Stimulated activated naive CD8-positive, alpha-beta T cell treated with anti-CD3 and anti-CD28 coated beads, Interleukin-15, Interleukin-2, amounts not matched to agents 100 ng/mL and 50 ng/mL, for 24 hours (primary cell): ENCODE measurements at regions not wholly inside any gene's neighbourhood (a gene's known extent, or its start where the extent isn't known, plus 50 kb on each side); places are given as distances from the start of the nearest gene placed in this dataset.

Experiments used
- H3K27ac Mint-ChIP-seq: one replicate; pipeline ENCODE4 v1.8.0; 2021; ENCODE audit warnings: mild to moderate bottlenecking, mixed read lengths
- H3K27me3 Mint-ChIP-seq: one replicate; pipeline ENCODE4 v1.8.0; 2021; ENCODE audit warnings: mixed read lengths
- H3K36me3 Mint-ChIP-seq: one replicate; pipeline ENCODE4 v1.8.0; 2021; ENCODE audit warnings: low read depth, mixed read lengths
- H3K4me1 Mint-ChIP-seq: one replicate; pipeline ENCODE4 v1.8.0; 2021; ENCODE audit warnings: low read depth, mixed read lengths
- H3K4me3 Mint-ChIP-seq: one replicate; pipeline ENCODE4 v1.8.0; 2021; ENCODE audit warnings: mild to moderate bottlenecking, mixed read lengths
- H3K9me3 Mint-ChIP-seq: one replicate; pipeline ENCODE4 v1.8.0; 2021; ENCODE audit warnings: mixed read lengths

- Mint-ChIP-seq H3K9me3 (no peaks in the 10 kb centered on the region), H3K36me3 (no peaks in the 10 kb centered on the region), H3K27me3 (peaks cover 16% of the 10 kb centered on the region), H3K27ac (no peak overlapping the region), H3K4me1 (no peaks in the 10 kb centered on the region), H3K4me3 (no peak overlapping the region)
Measured at GRCh38 chr7:25326501-25327156, 98.3 kb upstream of the NPVF start.

GRCh38 chr7:25329815-25330214, 101.5 kb upstream of the NPVF start:
- Mint-ChIP-seq H3K9me3 (no peaks in the 10 kb centered on the region), H3K27me3 (peaks cover 2% of the 10 kb centered on the region), H3K4me3 (no peak overlapping the region), H3K36me3 (no peaks in the 10 kb centered on the region), H3K4me1 (no peaks in the 10 kb centered on the region), H3K27ac (no peak overlapping the region)

DNA sequence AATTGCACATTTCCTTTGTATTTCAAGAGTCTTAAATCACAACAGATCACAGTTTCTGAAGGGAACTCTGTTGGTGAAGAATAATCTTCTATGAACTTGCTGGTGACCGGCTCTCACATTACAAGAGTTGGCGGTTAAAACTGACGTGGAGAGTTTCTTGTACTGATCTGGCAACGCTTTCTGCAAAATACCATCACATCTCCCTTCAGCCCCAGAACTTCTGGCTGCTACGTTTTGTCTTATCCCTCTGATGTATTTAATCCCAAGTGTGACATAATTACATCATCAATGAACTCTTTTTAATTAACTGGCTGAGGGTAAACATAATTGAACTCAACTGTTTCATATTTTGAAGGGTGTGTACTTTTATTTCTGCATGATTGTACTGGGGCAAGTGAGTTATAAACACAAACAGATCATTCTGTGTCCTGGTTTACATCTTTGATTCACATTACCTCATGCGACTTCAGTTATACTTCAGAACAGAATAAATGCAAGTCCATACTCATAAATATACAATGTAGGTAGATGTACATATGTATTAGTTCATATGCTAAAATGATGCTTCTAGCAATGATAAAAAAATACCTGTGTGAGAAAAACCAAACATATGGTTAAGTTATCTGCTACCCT, 105.1 kb upstream of the NPVF start:
- no peaks in the 10 kb centered on the region for H3K9me3 Mint-ChIP-seq
- no peaks in the 10 kb centered on the region for H3K4me1 Mint-ChIP-seq

DNA sequence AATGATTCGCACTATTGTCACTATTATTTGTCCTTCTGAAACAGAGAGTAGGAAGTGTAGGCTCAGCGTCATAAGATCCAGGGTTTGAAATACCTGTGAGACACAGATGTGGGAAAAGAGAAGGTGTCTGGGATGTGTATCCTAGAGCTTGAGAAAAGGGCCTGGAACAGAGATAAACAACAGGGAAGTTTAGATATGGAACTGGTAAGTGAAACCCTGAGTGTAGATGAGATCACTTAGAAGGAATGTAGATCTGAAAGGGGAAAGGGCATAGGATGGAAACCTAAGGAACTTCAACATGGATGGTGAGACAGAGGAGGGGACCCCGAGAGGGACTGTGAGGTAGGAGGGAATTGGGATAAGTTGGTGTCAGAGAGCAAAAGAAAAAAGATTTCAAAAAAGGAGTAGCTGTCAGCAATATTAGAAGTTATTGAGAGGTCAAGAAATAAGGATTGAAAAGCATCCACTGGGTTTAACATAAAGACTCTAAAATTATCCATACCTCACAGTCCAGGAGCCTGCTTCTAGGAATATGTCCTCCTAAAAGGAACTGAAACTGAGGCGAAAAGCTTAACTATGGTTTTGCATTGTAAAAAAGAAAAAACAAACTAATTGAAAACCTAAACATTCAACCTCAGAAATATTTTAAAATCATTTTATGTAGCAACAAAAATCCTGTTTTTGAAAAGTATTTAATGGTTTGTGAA, 119.2 kb upstream of the NPVF start:
- H3K27me3 Mint-ChIP-seq: no peaks in the 10 kb centered on the region
- no peak overlapping the region for H3K4me3 Mint-ChIP-seq
- no peak overlapping the region for H3K27ac Mint-ChIP-seq
- H3K4me1 Mint-ChIP-seq: no peaks in the 10 kb centered on the region
- no peaks in the 10 kb centered on the region for H3K36me3 Mint-ChIP-seq
- no peaks in the 10 kb centered on the region for H3K9me3 Mint-ChIP-seq

More for the DNA sequence above, 105.1 kb upstream of the NPVF start:
- Mint-ChIP-seq H3K27me3 (peaks cover 4% of the 10 kb centered on the region), H3K4me3 (no peak overlapping the region), H3K36me3 (no peaks in the 10 kb centered on the region), H3K27ac (no peak overlapping the region)

DNA sequence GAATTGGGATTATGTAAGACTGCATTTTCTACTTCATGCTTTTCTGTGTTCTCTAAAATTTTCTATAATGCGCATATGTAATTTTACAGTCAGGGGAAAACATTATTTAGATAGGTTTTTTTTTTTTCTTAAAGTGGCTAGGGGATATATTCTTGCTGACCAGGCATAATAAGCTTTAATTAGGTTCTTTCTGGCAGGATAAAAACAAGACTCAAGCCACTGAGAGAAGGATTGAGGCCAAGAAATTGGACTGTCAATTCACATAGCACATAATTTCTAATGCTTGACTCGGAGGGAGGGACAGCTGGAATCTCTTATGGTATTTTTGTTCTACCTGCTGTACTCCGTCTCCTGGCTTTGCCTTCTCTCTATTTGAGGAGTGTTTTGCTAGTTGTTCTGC, 119.8 kb upstream of the NPVF start:
- no peak overlapping the region for H3K4me3 Mint-ChIP-seq
- H3K9me3 Mint-ChIP-seq: no peaks in the 10 kb centered on the region
- no peaks in the 10 kb centered on the region for H3K4me1 Mint-ChIP-seq

GRCh38 chr7:25349283-25350017, 121.2 kb upstream of the NPVF start:
- Mint-ChIP-seq H3K4me1 (peaks cover 3% of the 10 kb centered on the region), H3K4me3 (no peak overlapping the region), H3K9me3 (no peaks in the 10 kb centered on the region), H3K27me3 (no peaks in the 10 kb centered on the region), H3K36me3 (no peaks in the 10 kb centered on the region), H3K27ac (no peak overlapping the region)

More for the DNA sequence above, 119.8 kb upstream of the NPVF start:
- Mint-ChIP-seq H3K27me3 (no peaks in the 10 kb centered on the region), H3K36me3 (no peaks in the 10 kb centered on the region), H3K27ac (no peak overlapping the region)

- no peaks in the 10 kb centered on the region for H3K27me3 Mint-ChIP-seq
- H3K27ac Mint-ChIP-seq: no peak overlapping the region
- H3K4me1 Mint-ChIP-seq: peaks cover 4% of the 10 kb centered on the region
- H3K4me3 Mint-ChIP-seq: no peak overlapping the region
- no peaks in the 10 kb centered on the region for H3K9me3 Mint-ChIP-seq
- no peaks in the 10 kb centered on the region for H3K36me3 Mint-ChIP-seq
Measured at GRCh38 chr7:25350041-25350440, 121.8 kb upstream of the NPVF start.

DNA sequence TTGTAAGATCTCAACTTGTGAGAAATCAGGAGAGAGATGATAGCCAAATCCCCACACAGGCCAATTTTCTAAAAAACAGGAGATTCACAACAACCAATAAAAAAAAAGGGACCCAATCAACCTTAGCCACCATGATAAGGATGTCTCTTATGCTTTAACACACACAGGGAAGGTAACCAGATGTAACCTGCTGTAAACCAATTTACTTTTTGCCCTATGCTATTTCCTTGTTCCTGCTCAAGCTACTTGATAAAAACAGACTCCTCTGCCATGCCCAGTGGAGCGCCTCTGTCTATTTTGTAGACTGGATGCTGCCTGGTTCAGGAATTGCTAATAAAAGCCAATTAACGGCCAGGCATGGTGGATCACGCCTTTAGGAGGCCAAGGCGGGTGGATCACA, 123.5 kb upstream of the NPVF start:
- no peaks in the 10 kb centered on the region for H3K27me3 Mint-ChIP-seq
- no peak overlapping the region for H3K27ac Mint-ChIP-seq
- H3K36me3 Mint-ChIP-seq: no peaks in the 10 kb centered on the region
- H3K4me1 Mint-ChIP-seq: peaks cover 4% of the 10 kb centered on the region
- no peak overlapping the region for H3K4me3 Mint-ChIP-seq
- H3K9me3 Mint-ChIP-seq: no peaks in the 10 kb centered on the region

DNA sequence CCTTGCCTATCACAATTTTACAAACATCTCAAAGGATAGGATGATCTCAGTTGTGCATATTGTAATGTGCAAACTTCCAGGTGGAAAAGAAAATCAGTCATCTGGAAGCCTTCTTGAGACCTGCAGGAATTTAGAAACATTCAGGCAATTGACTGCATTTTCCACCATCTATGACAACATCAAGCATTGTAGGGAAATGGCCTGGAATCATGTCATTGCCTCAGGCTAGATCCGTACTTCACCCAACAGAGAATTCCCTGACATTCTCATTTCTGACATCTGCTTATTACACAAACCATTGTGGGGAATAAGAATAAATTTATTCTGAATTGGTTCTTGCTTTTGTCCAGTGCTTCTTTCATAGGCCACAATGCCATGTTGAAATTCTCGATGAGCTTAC, 124.9 kb upstream of the NPVF start:
- no peaks in the 10 kb centered on the region for H3K36me3 Mint-ChIP-seq
- no peak overlapping the region for H3K27ac Mint-ChIP-seq
- no peak overlapping the region for H3K4me3 Mint-ChIP-seq
- H3K9me3 Mint-ChIP-seq: no peaks in the 10 kb centered on the region
- no peaks in the 10 kb centered on the region for H3K27me3 Mint-ChIP-seq
- peaks cover 4% of the 10 kb centered on the region for H3K4me1 Mint-ChIP-seq

DNA sequence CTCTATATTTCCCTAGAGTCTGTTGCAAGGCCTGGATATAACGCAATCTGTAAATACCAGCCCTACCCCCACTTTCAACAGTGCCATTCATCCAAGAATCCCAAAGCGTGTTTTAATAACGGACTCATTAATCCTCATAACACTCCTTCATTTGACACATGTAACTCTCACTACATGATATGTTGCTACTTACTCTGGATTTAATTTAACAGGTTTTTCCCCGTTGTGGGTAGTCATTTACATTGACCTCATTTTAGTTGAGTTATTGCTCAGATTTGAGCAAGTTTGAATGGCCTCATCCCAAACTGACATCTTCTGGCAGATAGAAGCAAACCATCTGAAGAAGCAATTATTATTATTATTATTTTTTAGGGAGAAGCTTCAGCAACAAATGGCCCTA, 125.4 kb upstream of the NPVF start:
- no peaks in the 10 kb centered on the region for H3K9me3 Mint-ChIP-seq
- H3K27me3 Mint-ChIP-seq: no peaks in the 10 kb centered on the region
- H3K4me3 Mint-ChIP-seq: no peak overlapping the region
- H3K27ac Mint-ChIP-seq: no peak overlapping the region
- no peaks in the 10 kb centered on the region for H3K36me3 Mint-ChIP-seq
- H3K4me1 Mint-ChIP-seq: peaks cover 4% of the 10 kb centered on the region

DNA sequence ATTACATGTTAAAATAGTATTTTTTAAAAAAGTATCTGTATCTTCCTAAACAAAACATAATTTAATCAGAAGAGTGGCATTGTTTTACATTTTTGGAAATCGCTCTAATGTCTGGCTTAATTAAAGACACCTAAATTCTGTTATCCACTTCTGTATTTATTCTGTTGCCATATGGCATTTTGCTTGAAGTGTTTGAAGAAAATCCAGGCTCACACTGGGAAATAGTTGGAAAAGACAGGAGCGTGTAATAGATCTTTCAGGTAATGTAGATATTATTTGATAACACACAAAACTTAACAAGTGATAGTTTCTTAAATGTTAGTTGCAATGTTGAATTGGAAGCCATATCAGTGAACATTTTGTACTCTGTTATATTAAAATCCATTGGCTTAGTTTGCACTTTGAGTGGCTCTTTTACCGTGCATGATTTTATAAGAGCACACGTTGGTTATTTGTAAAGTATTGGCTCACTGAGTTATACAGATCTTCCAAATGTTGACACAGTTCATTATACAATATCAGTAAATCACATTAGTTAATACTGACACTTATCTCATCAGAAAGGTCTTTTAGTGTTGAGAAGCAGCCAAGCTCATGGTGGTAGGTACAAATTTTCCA, 128.4 kb upstream of the NPVF start:
- H3K9me3 Mint-ChIP-seq: no peaks in the 10 kb centered on the region
- H3K27ac Mint-ChIP-seq: no peak overlapping the region
- H3K4me3 Mint-ChIP-seq: no peak overlapping the region
- H3K27me3 Mint-ChIP-seq: no peaks in the 10 kb centered on the region
- no peaks in the 10 kb centered on the region for H3K36me3 Mint-ChIP-seq
- peaks cover 4% of the 10 kb centered on the region for H3K4me1 Mint-ChIP-seq

- H3K4me1 Mint-ChIP-seq: peaks cover 4% of the 10 kb centered on the region
- H3K9me3 Mint-ChIP-seq: no peaks in the 10 kb centered on the region
- H3K4me3 Mint-ChIP-seq: no peak overlapping the region
- no peak overlapping the region for H3K27ac Mint-ChIP-seq
- H3K27me3 Mint-ChIP-seq: no peaks in the 10 kb centered on the region
- no peaks in the 10 kb centered on the region for H3K36me3 Mint-ChIP-seq
Measured at GRCh38 chr7:25358926-25359325, 130.6 kb upstream of the NPVF start.

DNA sequence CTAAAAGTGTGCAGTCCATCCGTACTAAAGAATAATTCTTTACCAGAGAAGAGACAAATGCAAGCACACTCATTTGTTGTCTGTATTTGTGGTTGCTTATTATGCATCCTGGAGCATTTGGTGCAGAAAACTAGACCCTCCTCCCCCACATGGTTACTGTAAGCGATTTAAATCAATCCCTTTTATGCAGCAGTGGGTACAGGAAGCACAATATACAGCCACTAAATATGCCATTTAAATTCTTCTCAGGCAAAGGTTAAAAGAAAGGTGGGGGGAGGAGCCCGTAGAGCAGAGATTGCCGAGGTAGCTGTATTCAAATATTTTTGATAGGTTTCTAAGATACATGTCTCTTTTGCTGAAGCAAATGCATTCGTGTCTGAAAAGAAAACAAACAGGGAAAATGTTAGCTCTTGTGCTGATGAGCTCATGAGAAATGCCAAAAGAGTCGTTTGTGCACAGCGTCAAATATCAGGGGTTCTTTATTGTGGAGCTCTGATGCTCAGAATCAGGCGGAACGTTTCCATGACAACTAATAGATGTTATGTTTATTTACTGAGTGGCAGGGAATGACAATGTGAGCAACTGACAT, 131.3 kb upstream of the NPVF start:
- no peaks in the 10 kb centered on the region for H3K36me3 Mint-ChIP-seq
- H3K27me3 Mint-ChIP-seq: no peaks in the 10 kb centered on the region
- no peak overlapping the region for H3K27ac Mint-ChIP-seq
- no peak overlapping the region for H3K4me3 Mint-ChIP-seq
- H3K9me3 Mint-ChIP-seq: no peaks in the 10 kb centered on the region
- no peaks in the 10 kb centered on the region for H3K4me1 Mint-ChIP-seq

- no peaks in the 10 kb centered on the region for H3K27me3 Mint-ChIP-seq
- H3K36me3 Mint-ChIP-seq: no peaks in the 10 kb centered on the region
- H3K27ac Mint-ChIP-seq: no peak overlapping the region
- H3K9me3 Mint-ChIP-seq: no peaks in the 10 kb centered on the region
- H3K4me1 Mint-ChIP-seq: no peaks in the 10 kb centered on the region
- no peak overlapping the region for H3K4me3 Mint-ChIP-seq
Measured at GRCh38 chr7:25360451-25360850, 132.2 kb upstream of the NPVF start.
